SK-MEL-5 (cell line): ENCODE measurements at regions not wholly inside any gene's neighbourhood (a gene's known extent, or its start where the extent isn't known, plus 50 kb on each side); places are given as distances from the start of the nearest gene placed in this dataset.
"Not testable (repeated sequence)": the region's sequence is repeated elsewhere in the genome, so short reads cannot be mapped to it uniquely, and the experiment has no call there.

Experiments used
- DNase-seq: peaks from one replicate; pipeline ENCODE4 v3.0.0-alpha.2; 2016; ENCODE audit warnings: low read depth, low spot score
- in situ Hi-C: cut with HindIII; loops from 2 replicates; pipeline ENCODE4 v1.10.0; 2016; ENCODE audit warnings: low sequenced_read_pairs, high pct_unique_total_duplicates, low pct_unique_long_range_greater_than_20kb

- in situ Hi-C loops: no loop called here
- no peak for DNase-seq
Measured at GRCh38 chr7:155375337-155376277, 77.9 kb downstream of the INSIG1 start.

GRCh38 chr7:155377071-155377837 is 79.6 kb downstream of the INSIG1 start:
- DNase-seq: no peak
- in situ Hi-C loops: no loop called here

GRCh38 chr7:155377838-155378579 is 79.9 kb upstream of the EN2 start:
- in situ Hi-C loops: no loop called here
- no peak for DNase-seq

GRCh38 chr7:155378580-155378934 is 79.4 kb upstream of the EN2 start:
- in situ Hi-C loops: no loop called here
- no peak for DNase-seq

- in situ Hi-C loops: no loop called here
- peak; percentile 20 for DNase-seq
Measured at GRCh38 chr7:155378959-155379871, 78.7 kb upstream of the EN2 start.

- in situ Hi-C loops: no loop called here
- DNase-seq: peak; percentile 87
Measured at GRCh38 chr7:155380221-155380861, 77.6 kb upstream of the EN2 start.

- DNase-seq: no peak
- in situ Hi-C loops: no loop called here
Measured at GRCh38 chr7:155380976-155381851, 76.7 kb upstream of the EN2 start.

GRCh38 chr7:155381852-155382801 is 75.8 kb upstream of the EN2 start:
- in situ Hi-C loops: no loop called here
- no peak for DNase-seq

- in situ Hi-C loops: no loop called here
- DNase-seq: no peak
Measured at GRCh38 chr7:155382802-155383171, 75.1 kb upstream of the EN2 start.

- DNase-seq: no peak
- in situ Hi-C loops: no loop called here
Measured at GRCh38 chr7:155383756-155384491, 74.0 kb upstream of the EN2 start.

GRCh38 chr7:155384751-155385150 is 73.2 kb upstream of the EN2 start:
- in situ Hi-C loops: no loop called here
- no peak for DNase-seq

- in situ Hi-C loops, DNase-seq: not testable (repeated sequence)
Measured at GRCh38 chr7:155385182-155385581, 72.7 kb upstream of the EN2 start.

GRCh38 chr7:155386608-155387007 is 71.3 kb upstream of the EN2 start:
- in situ Hi-C loops: no loop called here
- no peak for DNase-seq

GRCh38 chr7:155387066-155387620 is 70.8 kb upstream of the EN2 start:
- in situ Hi-C loops: no loop called here
- DNase-seq: no peak
